Astrocyte (in vitro differentiated cells and primary cell): ENCODE measurements at regions not wholly inside any gene's neighbourhood (a gene's known extent, or its start where the extent isn't known, plus 50 kb on each side); places are given as distances from the start of the nearest gene placed in this dataset.

Source experiments
- CTCF ChIP-seq: IDR thresholded peaks from 2 replicates; pipeline ENCODE4 v1.5.1; 2011; ENCODE audit warnings: low read depth, mild to moderate bottlenecking, inconsistent platforms, low read length, moderate library complexity; ENCODE audit not compliant: insufficient read depth
- EZH2 ChIP-seq: IDR thresholded peaks from 2 replicates; pipeline ENCODE4 v1.6.1; 2012; ENCODE audit warnings: mild to moderate bottlenecking, low read length, inconsistent platforms; ENCODE audit not compliant: insufficient read depth

GRCh38 chr2:7849027-7849426 lies 832.8 kb upstream of the ID2 start:
- no peak for TF ChIP-seq CTCF
- TF ChIP-seq EZH2, result no peak
